H1 (cell line): ENCODE measurements at regions not wholly inside any gene's neighbourhood (a gene's known extent, or its start where the extent isn't known, plus 50 kb on each side); places are given as distances from the start of the nearest gene placed in this dataset.

Experiments
- CTCF ChIA-PET: fragments of 300-600 bp; sonication (Branson Sonifier 250); formaldehyde crosslinking; loops from one replicate; lab custom pipeline; 2021; ENCODE audit not compliant: partially characterized antibody; lab: Charles Lee
- POLR2A ChIA-PET: fragments of 300-600 bp; sonication (Branson Sonifier 250); formaldehyde crosslinking; loops from one replicate; lab custom pipeline; 2021; ENCODE audit warnings: inconsistent platforms; ENCODE audit not compliant: partially characterized antibody; lab: Charles Lee
- DNase-seq, 2 experiments: peaks; one replicate each; pipeline versions ENCODE4 v3.0.0 to v3.0.0-alpha.2; 2010 to 2022; ENCODE audit warnings: low spot score in 2 of 2, low read depth in 1 of 2, mixed read lengths in 1 of 2
- FAIRE-seq: peaks from 2 replicates; lab custom pipeline; 2011; peaks lifted over from hg19 to GRCh38; lab: Jason Lieb, UNC
- H2AFZ ChIP-seq: 2 replicates; pipeline ENCODE4 v1.8.1; 2012; ENCODE audit warnings: low read length, inconsistent platforms
- H2AK5ac ChIP-seq: 2 replicates; pipeline ENCODE4 v1.6.1; 2013; ENCODE audit warnings: low read depth, low read length
- H2BK120ac ChIP-seq: replicated peaks from 2 replicates; pipeline ENCODE3; 2013; ENCODE audit warnings: low read depth, low read length, inconsistent platforms
- H2BK12ac ChIP-seq: 2 replicates; pipeline ENCODE4 v1.6.1; 2013; ENCODE audit warnings: low read depth, low read length
- H2BK15ac ChIP-seq: 2 replicates; pipeline ENCODE4 v1.6.1; 2013; ENCODE audit warnings: low read length
- H2BK20ac ChIP-seq: 2 replicates; pipeline ENCODE4 v1.6.1; 2013; ENCODE audit warnings: low read length
- H2BK5ac ChIP-seq: 2 replicates; pipeline ENCODE4 v1.6.1; 2013; ENCODE audit warnings: low read depth, low read length
- H3K14ac ChIP-seq: 2 replicates; pipeline ENCODE4 v1.6.1; 2013; ENCODE audit warnings: inconsistent platforms; ENCODE audit not compliant: insufficient read length
- H3K18ac ChIP-seq: 2 replicates; pipeline ENCODE4 v1.6.1; 2013; ENCODE audit warnings: low read length; ENCODE audit errors: extremely low read depth
- H3K23ac ChIP-seq: 2 replicates; pipeline ENCODE4 v1.6.1; 2013; ENCODE audit warnings: inconsistent platforms; ENCODE audit not compliant: insufficient read length
- H3K23me2 ChIP-seq: 2 replicates; pipeline ENCODE4 v1.6.1; 2013; ENCODE audit warnings: low read depth, low read length
- H3K27ac ChIP-seq: 2 replicates; pipeline ENCODE4 v1.6.1; 2011; ENCODE audit warnings: low read depth, low read length, inconsistent platforms
- H3K27me3 ChIP-seq, 4 experiments: replicated peaks in 1 of 4; 1 replicate in 1 of 4; 2 replicates in 3 of 4; pipeline versions ENCODE4 v1.6.1 to v1.8.1; 2011 to 2013; ENCODE audit warnings: low read length in 3 of 4, mild to moderate bottlenecking in 3 of 4, inconsistent platforms in 2 of 4, mixed read lengths in 2 of 4, moderate library complexity in 1 of 4; ENCODE audit not compliant: control insufficient read depth in 3 of 4, insufficient read depth in 3 of 4; ENCODE audit errors: extremely low read depth in 1 of 4
- H3K36me3 ChIP-seq, 4 experiments: 2 replicates each; pipeline versions ENCODE4 v1.6.1 to v1.8.1; 2011 to 2013; ENCODE audit warnings: mild to moderate bottlenecking in 4 of 4, low read length in 3 of 4, moderate library complexity in 2 of 4, control low read depth in 1 of 4, inconsistent platforms in 1 of 4; ENCODE audit not compliant: insufficient read depth in 4 of 4, control insufficient read depth in 2 of 4
- H3K4ac ChIP-seq: replicated peaks from 2 replicates; pipeline ENCODE3; 2013; ENCODE audit warnings: low read length, low read depth, mixed read lengths, inconsistent platforms; ENCODE audit not compliant: insufficient read length
- H3K4me1 ChIP-seq, 4 experiments: replicated peaks in 1 of 4; 1 replicate in 1 of 4; 2 replicates in 3 of 4; pipeline versions ENCODE4 v1.6.1 to v1.8.1; 2011 to 2013; ENCODE audit warnings: low read length in 3 of 4, inconsistent platforms in 2 of 4, mixed read lengths in 1 of 4; ENCODE audit not compliant: insufficient read depth in 4 of 4, control insufficient read depth in 3 of 4
- H3K4me2 ChIP-seq, 2 experiments: 2 replicates each; pipeline versions ENCODE4 v1.6.1 to v1.8.1; 2011 to 2013; ENCODE audit warnings: low read depth in 2 of 2, low read length in 2 of 2, control low read depth in 1 of 2, inconsistent platforms in 1 of 2, mild to moderate bottlenecking in 1 of 2; ENCODE audit not compliant: insufficient read depth in 1 of 2
- H3K4me3 ChIP-seq, 4 experiments: fragments of 200-600, 300-600 bp in 1 of 4; sonication (generic), shearing (Covaris generic), sonication (Bioruptor Twin) in 1 of 4; 2 replicates each; pipeline versions ENCODE4 v1.5.1 to v1.8.1; 2011 to 2016; ENCODE audit warnings: low read length in 4 of 4, low read depth in 3 of 4, control low read depth in 2 of 4, inconsistent platforms in 2 of 4, mild to moderate bottlenecking in 2 of 4, mixed read lengths in 1 of 4, moderate library complexity in 1 of 4; ENCODE audit not compliant: insufficient read depth in 2 of 4; ENCODE audit errors: extremely low read depth in 1 of 4
- H3K56ac ChIP-seq: replicated peaks from 2 replicates; pipeline ENCODE3; 2013; ENCODE audit warnings: low read depth, mild to moderate bottlenecking, mixed read lengths, low read length, inconsistent platforms; ENCODE audit not compliant: insufficient read length
- H3K79me1 ChIP-seq: 2 replicates; pipeline ENCODE4 v1.6.1; 2013; ENCODE audit warnings: low read depth, low read length, control low read depth
- H3K79me2 ChIP-seq, 2 experiments: 2 replicates each; pipeline versions ENCODE4 v1.6.1 to v1.8.1; 2012 to 2013; ENCODE audit warnings: low read length in 2 of 2, mild to moderate bottlenecking in 2 of 2, inconsistent platforms in 1 of 2; ENCODE audit not compliant: insufficient read depth in 2 of 2, control insufficient read depth in 1 of 2
- H3K9ac ChIP-seq, 4 experiments: replicated peaks in 1 of 4; 1 replicate in 1 of 4; 2 replicates in 3 of 4; pipeline versions ENCODE4 v1.6.1 to v1.8.1; 2011 to 2013; ENCODE audit warnings: low read depth in 3 of 4, low read length in 3 of 4, control low read depth in 2 of 4, mild to moderate bottlenecking in 2 of 4, moderate library complexity in 2 of 4, inconsistent platforms in 1 of 4; ENCODE audit errors: extremely low read depth in 1 of 4
- H3K9me3 ChIP-seq, 2 experiments: 2 replicates each; pipeline versions ENCODE4 v1.6.1 to v1.8.1; 2012 to 2013; ENCODE audit warnings: mild to moderate bottlenecking in 2 of 2, moderate library complexity in 2 of 2, control low read depth in 1 of 2, inconsistent platforms in 1 of 2, low read depth in 1 of 2, low read length in 1 of 2, mixed read lengths in 1 of 2; ENCODE audit not compliant: insufficient read depth in 2 of 2
- H4K20me1 ChIP-seq, 2 experiments: replicated peaks in 1 of 2; 2 replicates each; pipeline versions ENCODE3 to v1.8.1; 2011 to 2013; ENCODE audit warnings: inconsistent platforms in 2 of 2, low read length in 2 of 2, mild to moderate bottlenecking in 1 of 2; ENCODE audit not compliant: insufficient read depth in 2 of 2, control insufficient read depth in 1 of 2
- H4K5ac ChIP-seq: 2 replicates; pipeline ENCODE4 v1.6.1; 2013; ENCODE audit warnings: low read length, low read depth, mixed read lengths, inconsistent platforms; ENCODE audit not compliant: insufficient read length
- H4K8ac ChIP-seq: 2 replicates; pipeline ENCODE4 v1.8.0; 2013; ENCODE audit warnings: mild to moderate bottlenecking, moderate library complexity, low read length, inconsistent platforms; ENCODE audit not compliant: insufficient read depth; ENCODE audit errors: extremely low read depth
- H4K91ac ChIP-seq: replicated peaks from 2 replicates; pipeline ENCODE3; 2013; ENCODE audit warnings: low read length, mixed read lengths, inconsistent platforms; ENCODE audit not compliant: insufficient read length
- BACH1 ChIP-seq: IDR thresholded peaks from 2 replicates; pipeline ENCODE4 v1.6.1; 2012; ENCODE audit warnings: low read length, improper control_type of control experiment
- RXRA ChIP-seq: IDR thresholded peaks from 2 replicates; pipeline ENCODE4 v1.6.1; 2011; ENCODE audit warnings: low read depth, mild to moderate bottlenecking, low read length, moderate library complexity; ENCODE audit not compliant: insufficient read depth
- SP1 ChIP-seq: IDR thresholded peaks from 2 replicates; pipeline ENCODE4 v1.6.1; 2011; ENCODE audit warnings: low read depth, low read length
- SUZ12 ChIP-seq: fragments of 200-600 bp; sonication (generic); IDR thresholded peaks from 2 replicates; pipeline ENCODE4 v1.6.1; 2012; ENCODE audit warnings: mild to moderate bottlenecking, inconsistent platforms, low read length, moderate library complexity, mixed read lengths
- TCF12 ChIP-seq: IDR thresholded peaks from 2 replicates; pipeline ENCODE4 v1.6.1; 2011; ENCODE audit warnings: low read depth, mild to moderate bottlenecking, low read length
- WGBS, 2 experiments: shearing (Covaris generic) in 1 of 2; methylation state at CpG; one replicate each; pipeline versions ENCODE4 v1.1.6 to v1.1.7; 2013 to 2015; ENCODE audit warnings: low lambda C conversion rate in 2 of 2, mixed read lengths in 2 of 2, inconsistent platforms in 1 of 2, low coverage in 1 of 2, missing lambda C conversion rate in 1 of 2; ENCODE audit not compliant: insufficient replicate concordance in 2 of 2, insufficient coverage in 1 of 2, insufficient read length in 1 of 2; ENCODE audit errors: extremely low coverage in 1 of 2, missing lambda C conversion rate in 1 of 2; 5-methylcytosine and 5-hydroxymethylcytosine counted together
- TF ChIP-seq, protein P1 (sequence below): IDR thresholded peaks from 2 replicates; pipeline ENCODE4 v1.6.1; 2011; ENCODE audit warnings: low read length, improper control_type of control experiment

DNA sequence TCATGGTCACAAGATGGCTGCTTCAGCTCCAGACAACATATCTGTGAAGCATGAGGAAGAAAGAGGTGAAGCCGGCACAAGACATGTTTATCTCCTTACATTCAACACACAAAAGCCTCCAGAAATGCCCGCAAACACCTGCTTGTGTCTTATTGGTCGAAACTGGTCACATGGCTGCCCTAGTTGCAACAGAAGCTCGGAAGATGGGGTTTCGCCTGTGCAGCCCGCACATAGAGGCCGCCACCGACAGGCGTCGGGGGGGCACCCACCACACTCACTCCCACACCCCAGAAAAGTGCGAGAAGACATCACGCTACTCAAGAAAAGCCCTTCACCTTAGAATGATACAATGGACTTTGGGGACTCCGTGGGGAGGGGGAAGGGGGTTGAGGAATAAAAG is 63.0 kb upstream of the MGMT start:
- no peak for FAIRE-seq
- no peak overlapping the region for H3K56ac ChIP-seq
- H3K9me3 ChIP-seq = no peaks in the 10 kb centered on the region
- WGBS, 2 experiments = 95% methylated on average over 13 of the region's 13 CpGs; no CpG with 5 or more reads in 1 of the 2 experiments
- no peak overlapping the region for H2AK5ac ChIP-seq
- H2BK20ac ChIP-seq = no peak overlapping the region
- no peak overlapping the region for H2BK5ac ChIP-seq
- H4K5ac ChIP-seq = no peak overlapping the region
- no peak overlapping the region for H2BK12ac ChIP-seq
- H3K4me3 ChIP-seq = no peak overlapping the region
- no peaks in the 10 kb centered on the region for H3K79me2 ChIP-seq
- ChIA-PET POLR2A (no interaction called here), CTCF (no interaction called here)
- H4K20me1 ChIP-seq = no peaks in the 10 kb centered on the region
- H3K14ac ChIP-seq = no peak overlapping the region
- no peak overlapping the region for H2AFZ ChIP-seq
- no peaks in the 10 kb centered on the region for H3K27me3 ChIP-seq
- H3K4me1 ChIP-seq = no peaks in the 10 kb centered on the region
- H3K23me2 ChIP-seq = no peaks in the 10 kb centered on the region
- DNase-seq = no peak
- H4K8ac ChIP-seq = peak overlapping the region; percentile 57; the same call in 1 of the 2 replicates
- no peak overlapping the region for H3K27ac ChIP-seq
- H2BK120ac ChIP-seq = no peak overlapping the region
- H3K36me3 ChIP-seq = no peaks in the 10 kb centered on the region
- TF ChIP-seq RXRA = no peak
- no peak for TF ChIP-seq BACH1
- TF ChIP-seq SP1 = no peak
- no peak for TF ChIP-seq TCF12
- TF ChIP-seq, protein P1, sequence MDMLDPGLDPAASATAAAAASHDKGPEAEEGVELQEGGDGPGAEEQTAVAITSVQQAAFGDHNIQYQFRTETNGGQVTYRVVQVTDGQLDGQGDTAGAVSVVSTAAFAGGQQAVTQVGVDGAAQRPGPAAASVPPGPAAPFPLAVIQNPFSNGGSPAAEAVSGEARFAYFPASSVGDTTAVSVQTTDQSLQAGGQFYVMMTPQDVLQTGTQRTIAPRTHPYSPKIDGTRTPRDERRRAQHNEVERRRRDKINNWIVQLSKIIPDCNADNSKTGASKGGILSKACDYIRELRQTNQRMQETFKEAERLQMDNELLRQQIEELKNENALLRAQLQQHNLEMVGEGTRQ = 0 out of 2 replicates have a peak, but pooled peaks have one; percentile 23
- TF ChIP-seq SUZ12 = no peak
- TF ChIP-seq, all 59 proteins: peak for 1
- Histone ChIP-seq H3K9ac (no peak overlapping the region), H3K18ac (no peak overlapping the region), H3K79me1 (no peaks in the 10 kb centered on the region), H3K4me2 (no peak overlapping the region), H2BK15ac (no peak overlapping the region), H3K23ac (no peak overlapping the region), H3K4ac (no peak overlapping the region), H4K91ac (no peak overlapping the region)
